ENCODE measurements at regions not wholly inside any gene's neighbourhood (a gene's known extent, or its start where the extent isn't known, plus 50 kb on each side); places are given as distances from the start of the nearest gene placed in this dataset.

GRCh38 chr3:104988496-104988895, 378.2 kb upstream of the ALCAM start:
- ChIA-PET SMC1A (ENCODE audit: uncharacterized antibody, unreplicated experiment) (no interaction called here), POLR2A (no interaction called here), CTCF (no interaction called here), RAD21 (ENCODE audit: unreplicated experiment) (no interaction called here)
- no peaks in the 10 kb centered on the region for H4K20me1 ChIP-seq (ENCODE audit: control insufficient read depth, insufficient read depth)
- no peaks in the 10 kb centered on the region for H3K36me3 ChIP-seq (ENCODE audit: control insufficient read depth in 2 of 2, insufficient read depth in 2 of 2, low read length in 1 of 2)
- 25% methylated on average over 3 of the region's 3 CpGs for WGBS (ENCODE audit: insufficient coverage, insufficient replicate concordance, low lambda C conversion rate, missing lambda C conversion rate)
- H3K9me3 ChIP-seq (replicated peaks; ENCODE audit: control insufficient read depth, insufficient read depth, low read length), result no peaks in the 10 kb centered on the region
- H3K4me2 ChIP-seq (ENCODE audit: control insufficient read depth, insufficient read depth), result no peak overlapping the region
- no peaks in the 10 kb centered on the region for H3K79me2 ChIP-seq (ENCODE audit: control insufficient read depth, insufficient read depth, low read length)
- H3K27ac ChIP-seq (ENCODE audit: control insufficient read depth, insufficient read depth), result no peak overlapping the region
- DNase-seq (ENCODE audit: low read depth, low spot score), result no peak
- H3K9ac ChIP-seq (ENCODE audit: control insufficient read depth, insufficient read depth, low read length), result no peak overlapping the region
- intact Hi-C loops (cut with micrococcal nuclease; ENCODE audit: unreplicated experiment) (loop anchor here (10.0 kb wide), 2 partner anchors 526 to 714 kb away; no protein-coding TSS in a partner anchor), in situ Hi-C loops (cut with MboI) (no loop called here)
- no TSS peak for BruUV-seq (replicated peaks)
- H3K4me1 ChIP-seq (ENCODE audit: control insufficient read depth, insufficient read depth, low read length), result no peaks in the 10 kb centered on the region
- no peaks in the 10 kb centered on the region for H3K27me3 ChIP-seq (replicated peaks in 1 of 2; ENCODE audit: control insufficient read depth in 2 of 2, insufficient read depth in 2 of 2, low read length in 1 of 2)
- FAIRE-seq, result no peak
- H2AFZ ChIP-seq (ENCODE audit: control insufficient read depth, low read depth, low read length), result no peak overlapping the region
- TF ChIP-seq RFX5 (IDR thresholded peaks at IDR 0.05; ENCODE audit: low read depth, low read length) (no peak), ZNF207 (IDR thresholded peaks at IDR 0.05; ENCODE audit: borderline replicate concordance) (no peak), IKZF2 (IDR thresholded peaks at IDR 0.05) (no peak)
- no peak overlapping the region for H3K4me3 ChIP-seq
- no peak for ATAC-seq

- H3K27me3 ChIP-seq (replicated peaks in 1 of 2; ENCODE audit: control insufficient read depth in 2 of 2, insufficient read depth in 2 of 2, low read length in 1 of 2), result no peaks in the 10 kb centered on the region
- H3K36me3 ChIP-seq (ENCODE audit: control insufficient read depth in 2 of 2, insufficient read depth in 2 of 2, low read length in 1 of 2), result no peaks in the 10 kb centered on the region
- DNase-seq (ENCODE audit: low read depth, low spot score), result no peak
- no peaks in the 10 kb centered on the region for H3K4me1 ChIP-seq (ENCODE audit: control insufficient read depth, insufficient read depth, low read length)
- H4K20me1 ChIP-seq (ENCODE audit: control insufficient read depth, insufficient read depth), result no peaks in the 10 kb centered on the region
- ChIA-PET POLR2A (no interaction called here), CTCF (no interaction called here), RAD21 (ENCODE audit: unreplicated experiment) (no interaction called here), SMC1A (ENCODE audit: uncharacterized antibody, unreplicated experiment) (interaction anchor here (1.1 kb wide), 1 partner anchor 10 kb away, joined by 3 read pairs; no protein-coding TSS in a partner anchor)
- no peak overlapping the region for H3K27ac ChIP-seq (ENCODE audit: control insufficient read depth, insufficient read depth)
- 0% methylated on average over 1 of the region's 1 CpG for WGBS (ENCODE audit: insufficient coverage, insufficient replicate concordance, low lambda C conversion rate, missing lambda C conversion rate)
- FAIRE-seq, result no peak
- no peaks in the 10 kb centered on the region for H3K9me3 ChIP-seq (replicated peaks; ENCODE audit: control insufficient read depth, insufficient read depth, low read length)
- no peak overlapping the region for H3K4me3 ChIP-seq
- H3K4me2 ChIP-seq (ENCODE audit: control insufficient read depth, insufficient read depth), result no peak overlapping the region
- TF ChIP-seq IKZF2 (IDR thresholded peaks at IDR 0.05) (no peak), HDAC6 (IDR thresholded peaks at IDR 0.05; ENCODE audit: unreplicated experiment) (no peak), CEBPB (IDR thresholded peaks at IDR 0.05; ENCODE audit: borderline replicate concordance in 1 of 2, low read depth in 2 of 2, low read length in 2 of 2) (no peak), ZNF24 (IDR thresholded peaks at IDR 0.05) (no peak), TBL1XR1 (IDR thresholded peaks at IDR 0.05; ENCODE audit: low read depth, low read length) (no peak)
- H2AFZ ChIP-seq (ENCODE audit: control insufficient read depth, low read depth, low read length), result no peak overlapping the region
- BruUV-seq (replicated peaks), result no TSS peak
- no peaks in the 10 kb centered on the region for H3K79me2 ChIP-seq (ENCODE audit: control insufficient read depth, insufficient read depth, low read length)
- in situ Hi-C loops (cut with MboI) (no loop called here), intact Hi-C loops (cut with micrococcal nuclease; ENCODE audit: unreplicated experiment) (loop anchor here (10.0 kb wide), 2 partner anchors 525 to 715 kb away; no protein-coding TSS in a partner anchor)
- ATAC-seq, result no peak
- no peak overlapping the region for H3K9ac ChIP-seq (ENCODE audit: control insufficient read depth, insufficient read depth, low read length)
These were observed 376.8 kb upstream of the ALCAM start for GRCh38 chr3:104989878-104990277.
